ENCODE measurements at regions not wholly inside any gene's neighbourhood (a gene's known extent, or its start where the extent isn't known, plus 50 kb on each side); places are given as distances from the start of the nearest gene placed in this dataset.

- TF ChIP-seq ZNF274 (IDR thresholded peaks at IDR 0.05; ENCODE audit: low read depth, low read length) = no peak
- TF ChIP-seq YY1 (IDR thresholded peaks at IDR 0.05; ENCODE audit: insufficient read depth, insufficient read length) = no peak
Observed at GRCh38 chr4:142913461-142914030, 67.4 kb upstream of the INPP4B start.

Measured in NT2/D1 (cell line).